Mesendoderm (in vitro differentiated cells): ENCODE measurements at regions not wholly inside any gene's neighbourhood (a gene's known extent, or its start where the extent isn't known, plus 50 kb on each side); places are given as distances from the start of the nearest gene placed in this dataset.

ENCODE experiments used
- DNase-seq: peaks from one replicate; pipeline ENCODE4 v3.0.0; 2013
- H2AK5ac ChIP-seq: 2 replicates; pipeline ENCODE4 v1.6.1; 2013; ENCODE audit warnings: low read length, inconsistent platforms
- H2BK120ac ChIP-seq: 2 replicates; pipeline ENCODE4 v1.6.1; 2013; ENCODE audit warnings: low read depth, mild to moderate bottlenecking, low read length, moderate library complexity, mixed read lengths
- H2BK15ac ChIP-seq: replicated peaks from 2 replicates; pipeline ENCODE4 v1.6.1; 2013; ENCODE audit warnings: low read depth, mild to moderate bottlenecking, moderate library complexity
- H2BK5ac ChIP-seq: 2 replicates; pipeline ENCODE4 v1.6.1; 2013; ENCODE audit warnings: low read length, inconsistent platforms
- H3K18ac ChIP-seq: 2 replicates; pipeline ENCODE4 v1.6.1; 2013; ENCODE audit warnings: mild to moderate bottlenecking, low read length, mixed read lengths
- H3K23ac ChIP-seq: one replicate; pipeline ENCODE4 v1.6.1; 2013; ENCODE audit warnings: low read length
- H3K27ac ChIP-seq: 2 replicates; pipeline ENCODE4 v1.5.1; 2013; ENCODE audit warnings: low read depth, mild to moderate bottlenecking, inconsistent platforms, low read length, moderate library complexity
- H3K27me3 ChIP-seq: 2 replicates; pipeline ENCODE4 v1.6.1; 2013; ENCODE audit warnings: low read length, control low read depth, mild to moderate bottlenecking, inconsistent platforms; ENCODE audit not compliant: insufficient read depth, poor library complexity
- H3K36me3 ChIP-seq: 2 replicates; pipeline ENCODE4 v1.6.1; 2013; ENCODE audit warnings: low read length, inconsistent platforms; ENCODE audit not compliant: control insufficient read depth, insufficient read depth
- H3K4ac ChIP-seq: one replicate; pipeline ENCODE4 v1.6.1; 2013; ENCODE audit warnings: low read depth, mild to moderate bottlenecking, low read length, moderate library complexity
- H3K4me1 ChIP-seq: 2 replicates; pipeline ENCODE4 v1.6.1; 2013; ENCODE audit warnings: low read depth, low read length, inconsistent platforms; ENCODE audit not compliant: control insufficient read depth
- H3K4me2 ChIP-seq: 2 replicates; pipeline ENCODE4 v1.6.1; 2013; ENCODE audit warnings: low read length
- H3K4me3 ChIP-seq: 2 replicates; pipeline ENCODE4 v1.5.1; 2013; ENCODE audit warnings: mild to moderate bottlenecking, low read length
- H3K56ac ChIP-seq: one replicate; pipeline ENCODE4 v1.6.1; 2013; ENCODE audit warnings: low read length
- H3K79me1 ChIP-seq: 2 replicates; pipeline ENCODE4 v1.6.1; 2013; ENCODE audit warnings: low read length, inconsistent platforms
- H3K79me2 ChIP-seq: 2 replicates; pipeline ENCODE4 v1.6.1; 2013; ENCODE audit warnings: mild to moderate bottlenecking, low read length; ENCODE audit not compliant: control insufficient read depth, insufficient read depth
- H3K9ac ChIP-seq: 2 replicates; pipeline ENCODE4 v1.6.1; 2013; ENCODE audit warnings: low read length, inconsistent platforms
- H4K5ac ChIP-seq: one replicate; pipeline ENCODE4 v1.6.1; 2013; ENCODE audit warnings: low read length
- H4K8ac ChIP-seq: one replicate; pipeline ENCODE4 v1.6.1; 2013; ENCODE audit warnings: low read depth, mild to moderate bottlenecking, control low read depth, low read length, moderate library complexity
- WGBS: extraction: QIAGEN DNeasy Blood & Tissue Kit; methylation state at CpG from one replicate; pipeline ENCODE4 v1.1.7; 2013; ENCODE audit warnings: low lambda C conversion rate, missing lambda C conversion rate; ENCODE audit not compliant: insufficient coverage; ENCODE audit errors: extremely low coverage; 5-methylcytosine and 5-hydroxymethylcytosine counted together

GRCh38 chr2:133886735-133887675 is 318.7 kb upstream of the NCKAP5 start:
- DNase-seq: peak; percentile 87
- Histone ChIP-seq H2BK120ac (no peak overlapping the region), H3K79me1 (no peaks in the 10 kb centered on the region), H4K8ac (no peak overlapping the region), H3K9ac (no peak overlapping the region), H2AK5ac (no peak overlapping the region), H3K79me2 (no peaks in the 10 kb centered on the region), H3K36me3 (no peaks in the 10 kb centered on the region), H3K4ac (no peak overlapping the region), H2BK5ac (no peak overlapping the region), H2BK15ac (no peak overlapping the region), H3K23ac (no peak overlapping the region), H3K56ac (no peak overlapping the region), H3K4me1 (no peaks in the 10 kb centered on the region), H3K27ac (no peak overlapping the region), H3K18ac (no peak overlapping the region), H3K4me2 (no peak overlapping the region), H3K27me3 (no peaks in the 10 kb centered on the region), H3K4me3 (no peak overlapping the region), H4K5ac (no peak overlapping the region)
- WGBS: no CpG with 5 or more reads among the region's 19 CpGs

- Histone ChIP-seq H3K4me2 (no peak overlapping the region), H4K5ac (no peak overlapping the region), H3K79me1 (no peaks in the 10 kb centered on the region), H3K36me3 (no peaks in the 10 kb centered on the region), H3K27me3 (no peaks in the 10 kb centered on the region), H3K4ac (no peak overlapping the region), H2AK5ac (no peak overlapping the region), H3K9ac (no peak overlapping the region), H2BK120ac (no peak overlapping the region), H3K18ac (no peak overlapping the region), H2BK15ac (no peak overlapping the region), H3K4me3 (no peak overlapping the region), H3K56ac (no peak overlapping the region), H3K4me1 (no peaks in the 10 kb centered on the region), H3K27ac (no peak overlapping the region), H4K8ac (no peak overlapping the region), H2BK5ac (no peak overlapping the region), H3K23ac (no peak overlapping the region), H3K79me2 (no peaks in the 10 kb centered on the region)
- no peak for DNase-seq
- WGBS: no CpG with 5 or more reads among the region's 4 CpGs
Observed at GRCh38 chr2:133887676-133888040, 319.4 kb upstream of the NCKAP5 start.

- no peak overlapping the region for H2BK15ac ChIP-seq
- no peaks in the 10 kb centered on the region for H3K4me1 ChIP-seq
- H2AK5ac ChIP-seq: no peak overlapping the region
- no peak overlapping the region for H3K4me2 ChIP-seq
- no peak overlapping the region for H2BK5ac ChIP-seq
- H3K23ac ChIP-seq: no peak overlapping the region
- no peak overlapping the region for H2BK120ac ChIP-seq
- no peak overlapping the region for H4K8ac ChIP-seq
- no peak for DNase-seq
- no peak overlapping the region for H3K4me3 ChIP-seq
- WGBS: 100% methylated on average over 1 of the region's 8 CpGs
- no peaks in the 10 kb centered on the region for H3K79me2 ChIP-seq
- no peaks in the 10 kb centered on the region for H3K27me3 ChIP-seq
- no peak overlapping the region for H3K18ac ChIP-seq
- H4K5ac ChIP-seq: no peak overlapping the region
- H3K4ac ChIP-seq: no peak overlapping the region
- no peak overlapping the region for H3K56ac ChIP-seq
- H3K9ac ChIP-seq: no peak overlapping the region
- H3K79me1 ChIP-seq: no peaks in the 10 kb centered on the region
- H3K36me3 ChIP-seq: no peaks in the 10 kb centered on the region
- no peak overlapping the region for H3K27ac ChIP-seq
Observed at GRCh38 chr2:133888107-133888506, 319.8 kb upstream of the NCKAP5 start.

GRCh38 chr2:133888621-133889219 is 320.5 kb upstream of the NCKAP5 start:
- Histone ChIP-seq H2BK120ac (no peak overlapping the region), H3K27ac (no peak overlapping the region), H3K4me3 (no peak overlapping the region), H3K27me3 (no peaks in the 10 kb centered on the region), H4K5ac (no peak overlapping the region), H3K4me1 (no peaks in the 10 kb centered on the region), H3K4me2 (no peak overlapping the region), H3K18ac (no peak overlapping the region), H2BK15ac (no peak overlapping the region), H3K79me2 (no peaks in the 10 kb centered on the region), H2AK5ac (no peak overlapping the region), H4K8ac (no peak overlapping the region), H3K23ac (no peak overlapping the region), H3K79me1 (no peaks in the 10 kb centered on the region), H3K4ac (no peak overlapping the region), H3K36me3 (no peaks in the 10 kb centered on the region), H3K9ac (no peak overlapping the region), H2BK5ac (no peak overlapping the region), H3K56ac (no peak overlapping the region)
- DNase-seq: no peak
- no CpG with 5 or more reads among the region's 8 CpGs for WGBS

GRCh38 chr2:133892352-133892913 is 324.2 kb upstream of the NCKAP5 start:
- no peak for DNase-seq
- H3K56ac ChIP-seq: no peak overlapping the region
- WGBS: no CpG with 5 or more reads among the region's 8 CpGs

More at GRCh38 chr2:133892352-133892913, 324.2 kb upstream of the NCKAP5 start:
- H3K4ac ChIP-seq: no peak overlapping the region
- no peak overlapping the region for H3K4me2 ChIP-seq
- no peak overlapping the region for H3K18ac ChIP-seq
- no peak overlapping the region for H2AK5ac ChIP-seq
- H4K5ac ChIP-seq: no peak overlapping the region
- H3K27ac ChIP-seq: no peak overlapping the region
- no peak overlapping the region for H3K23ac ChIP-seq
- no peaks in the 10 kb centered on the region for H3K27me3 ChIP-seq
- H3K79me1 ChIP-seq: no peaks in the 10 kb centered on the region
- no peak overlapping the region for H3K4me3 ChIP-seq
- no peak overlapping the region for H2BK15ac ChIP-seq
- no peaks in the 10 kb centered on the region for H3K36me3 ChIP-seq
- H2BK120ac ChIP-seq: no peak overlapping the region
- no peak overlapping the region for H4K8ac ChIP-seq
- H2BK5ac ChIP-seq: no peak overlapping the region
- H3K9ac ChIP-seq: no peak overlapping the region
- no peaks in the 10 kb centered on the region for H3K79me2 ChIP-seq
- no peaks in the 10 kb centered on the region for H3K4me1 ChIP-seq
